ENCODE measurements at regions not wholly inside any gene's neighbourhood (a gene's known extent, or its start where the extent isn't known, plus 50 kb on each side); places are given as distances from the start of the nearest gene placed in this dataset.

DNA sequence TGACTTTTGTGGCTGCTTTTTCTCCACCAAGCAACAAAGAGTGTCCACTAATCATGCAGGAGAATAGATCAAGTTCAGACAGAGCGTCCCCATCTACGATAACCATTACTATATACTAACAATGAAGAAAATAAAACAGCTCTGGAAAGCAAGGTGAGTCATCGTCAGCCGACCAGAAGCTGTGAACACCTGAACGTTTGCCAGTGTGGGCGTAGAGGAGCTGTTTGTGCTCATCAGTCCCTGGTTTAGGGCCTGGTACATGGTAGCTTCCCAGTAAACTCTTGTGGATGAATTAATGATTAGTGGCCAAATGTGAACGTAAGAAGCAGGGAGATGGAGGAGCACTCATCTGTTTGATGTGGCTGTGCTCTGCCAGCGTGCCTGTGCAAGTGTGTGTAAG is 180.7 kb downstream of the EVX1 start:
- DNase-seq: no peak
- H3K4me1 Mint-ChIP-seq (ENCODE audit: low read depth, unreplicated experiment): peaks cover 10% of the 10 kb centered on the region
- no peaks in the 10 kb centered on the region for H3K36me3 ChIP-seq (ENCODE audit: control insufficient read depth, insufficient read depth, low read length)
- BruUV-seq (replicated peaks): no TSS peak
- intact Hi-C loops (cut with micrococcal nuclease; ENCODE audit: unreplicated experiment): no loop called here
- no peaks in the 10 kb centered on the region for H3K9me3 Mint-ChIP-seq (ENCODE audit: unreplicated experiment)
- no peaks in the 10 kb centered on the region for H3K9me3 ChIP-seq
- no peak overlapping the region for H3K4me3 Mint-ChIP-seq (ENCODE audit: unreplicated experiment)
- TF ChIP-seq, protein P1, sequence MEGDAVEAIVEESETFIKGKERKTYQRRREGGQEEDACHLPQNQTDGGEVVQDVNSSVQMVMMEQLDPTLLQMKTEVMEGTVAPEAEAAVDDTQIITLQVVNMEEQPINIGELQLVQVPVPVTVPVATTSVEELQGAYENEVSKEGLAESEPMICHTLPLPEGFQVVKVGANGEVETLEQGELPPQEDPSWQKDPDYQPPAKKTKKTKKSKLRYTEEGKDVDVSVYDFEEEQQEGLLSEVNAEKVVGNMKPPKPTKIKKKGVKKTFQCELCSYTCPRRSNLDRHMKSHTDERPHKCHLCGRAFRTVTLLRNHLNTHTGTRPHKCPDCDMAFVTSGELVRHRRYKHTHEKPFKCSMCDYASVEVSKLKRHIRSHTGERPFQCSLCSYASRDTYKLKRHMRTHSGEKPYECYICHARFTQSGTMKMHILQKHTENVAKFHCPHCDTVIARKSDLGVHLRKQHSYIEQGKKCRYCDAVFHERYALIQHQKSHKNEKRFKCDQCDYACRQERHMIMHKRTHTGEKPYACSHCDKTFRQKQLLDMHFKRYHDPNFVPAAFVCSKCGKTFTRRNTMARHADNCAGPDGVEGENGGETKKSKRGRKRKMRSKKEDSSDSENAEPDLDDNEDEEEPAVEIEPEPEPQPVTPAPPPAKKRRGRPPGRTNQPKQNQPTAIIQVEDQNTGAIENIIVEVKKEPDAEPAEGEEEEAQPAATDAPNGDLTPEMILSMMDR (IDR thresholded peaks at IDR 0.05; ENCODE audit: insufficient read depth in 1 of 2, low read depth in 1 of 2, low read length in 1 of 2, severe bottlenecking in 1 of 2, unreplicated experiment in 1 of 2): no peak
- CTCF ChIA-PET: no interaction called here
- POLR2A ChIA-PET: no interaction called here
- no peak overlapping the region for H3K4me3 ChIP-seq (ENCODE audit: low read depth, low read length)
- H3K27me3 Mint-ChIP-seq (ENCODE audit: insufficient read depth, unreplicated experiment): no peaks in the 10 kb centered on the region
- no peaks in the 10 kb centered on the region for H3K27me3 ChIP-seq (replicated peaks; ENCODE audit: control insufficient read depth, insufficient read depth, low read length)
- H3K27ac Mint-ChIP-seq (ENCODE audit: unreplicated experiment): no peak overlapping the region
- H3K4me1 ChIP-seq: no peaks in the 10 kb centered on the region
- peaks cover 9% of the 10 kb centered on the region for H3K36me3 Mint-ChIP-seq (ENCODE audit: insufficient read depth, unreplicated experiment)

DNA sequence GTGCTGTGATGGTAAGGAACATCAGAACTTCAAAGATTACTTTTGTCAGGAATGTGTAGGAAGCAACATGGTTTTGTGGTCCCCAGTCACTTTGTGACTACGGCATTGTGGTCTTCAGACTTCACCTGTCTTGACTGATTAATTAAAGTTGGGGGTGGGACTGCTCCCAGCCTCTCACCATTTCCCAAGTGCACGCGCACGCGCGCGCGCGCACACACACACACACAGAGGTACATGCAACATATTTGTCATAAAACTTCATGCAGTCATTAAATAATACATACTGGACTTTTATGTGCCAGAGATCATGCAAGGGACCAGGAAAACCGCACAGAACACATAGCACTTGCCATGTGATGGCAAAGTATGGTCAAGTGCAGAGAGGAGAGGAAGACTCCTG is 181.2 kb downstream of the EVX1 start:
- no peak overlapping the region for H3K4me3 Mint-ChIP-seq (ENCODE audit: unreplicated experiment)
- no TSS peak for BruUV-seq (replicated peaks)
- H3K9me3 Mint-ChIP-seq (ENCODE audit: unreplicated experiment): no peaks in the 10 kb centered on the region

DNA sequence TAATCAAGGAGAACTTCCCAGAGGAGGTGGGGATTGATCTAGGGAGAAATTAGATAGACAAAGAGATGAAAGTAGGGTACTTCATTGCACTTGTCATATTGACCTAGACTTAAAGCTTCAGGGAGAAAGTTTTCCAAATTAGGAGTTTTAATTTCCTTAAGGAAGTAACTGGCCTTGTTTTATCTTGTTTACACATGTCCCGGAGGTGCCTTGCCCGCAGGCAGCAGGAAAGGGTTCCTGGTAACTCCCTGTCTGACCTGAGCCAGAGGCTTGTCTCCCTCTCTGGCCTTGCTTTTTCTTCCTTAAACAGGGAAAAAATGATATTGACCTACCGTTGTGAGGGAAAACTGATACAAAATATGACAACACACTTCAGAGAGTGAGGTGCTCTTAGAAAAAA is 181.6 kb downstream of the EVX1 start:
- TF ChIP-seq, protein P1 (IDR thresholded peaks at IDR 0.05; ENCODE audit: insufficient read depth in 1 of 2, low read depth in 1 of 2, low read length in 1 of 2, severe bottlenecking in 1 of 2, unreplicated experiment in 1 of 2): no peak
- Mint-ChIP-seq H3K4me1 (ENCODE audit: low read depth, unreplicated experiment) (peaks cover 10% of the 10 kb centered on the region), H3K27me3 (ENCODE audit: insufficient read depth, unreplicated experiment) (no peaks in the 10 kb centered on the region), H3K27ac (ENCODE audit: unreplicated experiment) (no peak overlapping the region), H3K4me3 (ENCODE audit: unreplicated experiment) (no peak overlapping the region), H3K36me3 (ENCODE audit: insufficient read depth, unreplicated experiment) (peaks cover 9% of the 10 kb centered on the region), H3K9me3 (ENCODE audit: unreplicated experiment) (no peaks in the 10 kb centered on the region)
- no peak for DNase-seq
- CTCF ChIA-PET: no interaction called here
- intact Hi-C loops (cut with micrococcal nuclease; ENCODE audit: unreplicated experiment): no loop called here
- H3K4me1 ChIP-seq: no peaks in the 10 kb centered on the region
- no peaks in the 10 kb centered on the region for H3K27me3 ChIP-seq (replicated peaks; ENCODE audit: control insufficient read depth, insufficient read depth, low read length)
- H3K4me3 ChIP-seq (ENCODE audit: low read depth, low read length): no peak overlapping the region
- no TSS peak for BruUV-seq (replicated peaks)
- no peaks in the 10 kb centered on the region for H3K36me3 ChIP-seq (ENCODE audit: control insufficient read depth, insufficient read depth, low read length)
- no peaks in the 10 kb centered on the region for H3K9me3 ChIP-seq
- POLR2A ChIA-PET: no interaction called here

More for the DNA sequence above, 181.2 kb downstream of the EVX1 start:
- H3K27ac Mint-ChIP-seq (ENCODE audit: unreplicated experiment): no peak overlapping the region
- no peak for DNase-seq
- Histone ChIP-seq H3K27me3 (replicated peaks; ENCODE audit: control insufficient read depth, insufficient read depth, low read length) (no peaks in the 10 kb centered on the region), H3K36me3 (ENCODE audit: control insufficient read depth, insufficient read depth, low read length) (no peaks in the 10 kb centered on the region), H3K4me1 (no peaks in the 10 kb centered on the region), H3K4me3 (ENCODE audit: low read depth, low read length) (no peak overlapping the region), H3K9me3 (no peaks in the 10 kb centered on the region)
- peaks cover 10% of the 10 kb centered on the region for H3K4me1 Mint-ChIP-seq (ENCODE audit: low read depth, unreplicated experiment)
- peaks cover 9% of the 10 kb centered on the region for H3K36me3 Mint-ChIP-seq (ENCODE audit: insufficient read depth, unreplicated experiment)
- H3K27me3 Mint-ChIP-seq (ENCODE audit: insufficient read depth, unreplicated experiment): no peaks in the 10 kb centered on the region
- ChIA-PET CTCF (no interaction called here), POLR2A (no interaction called here)
- intact Hi-C loops (cut with micrococcal nuclease; ENCODE audit: unreplicated experiment): no loop called here
- TF ChIP-seq, protein P1 (IDR thresholded peaks at IDR 0.05; ENCODE audit: insufficient read depth in 1 of 2, low read depth in 1 of 2, low read length in 1 of 2, severe bottlenecking in 1 of 2, unreplicated experiment in 1 of 2): no peak

Measured in Caco-2 (cell line).